GM12878 (cell line): ENCODE measurements at regions not wholly inside any gene's neighbourhood (a gene's known extent, or its start where the extent isn't known, plus 50 kb on each side); places are given as distances from the start of the nearest gene placed in this dataset.

Source experiments
- ATAC-seq: fragments of 200-7000 bp; cut with Tn5 transposase; 3 replicates; pipeline ENCODE4 v1.9.1; 2020; ENCODE audit warnings: mild to moderate bottlenecking, moderate library complexity
- BruUV-seq: library from RNA; stranded (reverse); fragments of 400-500 nt; replicated peaks from 2 replicates; lab custom pipeline; 2021; lab: Mats Ljungman, UMichigan
- CTCF ChIA-PET: fragments of 300-600 bp; sonication (Branson Sonifier 250); formaldehyde crosslinking; extraction: SDS; loops from one replicate; lab custom pipeline; 2021; ENCODE audit warnings: inconsistent platforms; lab: Yijun Ruan, JAX
- POLR2A ChIA-PET: fragments of 350-600 bp; formaldehyde crosslinking; extraction: SDS; loops from one replicate; lab custom pipeline; 2021; ENCODE audit warnings: inconsistent platforms; lab: Charles Lee
- RAD21 ChIA-PET: fragments of 300-600 bp; sonication (Branson Sonifier 250); formaldehyde crosslinking; loops from one replicate; lab custom pipeline; 2023; ENCODE audit warnings: antibody characterized with exemption; ENCODE audit not compliant: unreplicated experiment; lab: Charles Lee
- SMC1A ChIA-PET: fragments of 300-600 bp; sonication (Branson Sonifier 250); formaldehyde crosslinking; loops from one replicate; lab custom pipeline; 2023; ENCODE audit not compliant: unreplicated experiment, uncharacterized antibody; lab: Charles Lee
- DNase-seq: peaks from one replicate; pipeline ENCODE4 v3.0.0-alpha.2; 2011; ENCODE audit warnings: low read depth, low spot score
- FAIRE-seq: peaks from 3 replicates; lab custom pipeline; 2011; peaks lifted over from hg19 to GRCh38; lab: Jason Lieb, UNC
- H2AFZ ChIP-seq: 2 replicates; pipeline ENCODE4 v1.6.0; 2011; ENCODE audit warnings: low read depth, low read length, control low read depth; ENCODE audit not compliant: control insufficient read depth
- H3K27ac ChIP-seq: 2 replicates; pipeline ENCODE4 v1.5.1; 2011; ENCODE audit warnings: control low read depth; ENCODE audit not compliant: control insufficient read depth, insufficient read depth
- H3K27me3 ChIP-seq, 2 experiments: replicated peaks in 1 of 2; 2 replicates each; pipeline versions ENCODE4 v1.6.0 to v1.6.1; 2011; ENCODE audit warnings: low read length in 1 of 2; ENCODE audit not compliant: control insufficient read depth in 2 of 2, insufficient read depth in 2 of 2
- H3K36me3 ChIP-seq, 2 experiments: 2 replicates each; pipeline ENCODE4 v1.5.1; 2011; ENCODE audit warnings: low read length in 1 of 2; ENCODE audit not compliant: control insufficient read depth in 2 of 2, insufficient read depth in 2 of 2
- H3K4me1 ChIP-seq: 2 replicates; pipeline ENCODE4 v1.6.1; 2011; ENCODE audit warnings: mild to moderate bottlenecking, low read length, moderate library complexity, mixed read lengths; ENCODE audit not compliant: control insufficient read depth, insufficient read depth
- H3K4me2 ChIP-seq: 2 replicates; pipeline ENCODE4 v1.6.0; 2011; ENCODE audit warnings: control low read depth; ENCODE audit not compliant: control insufficient read depth, insufficient read depth
- H3K4me3 ChIP-seq: fragments of 200-600 bp; sonication (generic); 2 replicates; pipeline ENCODE4 v1.5.1; 2016
- H3K79me2 ChIP-seq: 2 replicates; pipeline ENCODE4 v1.6.0; 2011; ENCODE audit warnings: low read length; ENCODE audit not compliant: control insufficient read depth, insufficient read depth
- H3K9ac ChIP-seq: 2 replicates; pipeline ENCODE4 v1.8.0; 2011; ENCODE audit warnings: low read length, control low read depth, mixed read lengths; ENCODE audit not compliant: control insufficient read depth, insufficient read depth
- H3K9me3 ChIP-seq: replicated peaks from 3 replicates; pipeline ENCODE4 v1.5.1; 2011; ENCODE audit warnings: mild to moderate bottlenecking, low read length; ENCODE audit not compliant: control insufficient read depth, insufficient read depth
- H4K20me1 ChIP-seq: 2 replicates; pipeline ENCODE4 v1.6.0; 2011; ENCODE audit not compliant: control insufficient read depth, insufficient read depth
- FOXK2 ChIP-seq: fragments of 450-650 bp; IDR thresholded peaks from 2 replicates; pipeline ENCODE4 v1.6.1; 2017; ENCODE audit warnings: mild to moderate bottlenecking, moderate library complexity
- NFIC ChIP-seq: IDR thresholded peaks from 2 replicates; pipeline ENCODE4 v1.6.1; 2012; ENCODE audit warnings: low read depth, mild to moderate bottlenecking, inconsistent platforms, low read length, moderate library complexity
- NFYB ChIP-seq: IDR thresholded peaks from 2 replicates; pipeline ENCODE4 v1.6.1; 2011; ENCODE audit warnings: low read depth, mild to moderate bottlenecking, low read length, improper control_type of control experiment, moderate library complexity; ENCODE audit not compliant: insufficient read depth
- WGBS: methylation state at CpG from one replicate; pipeline ENCODE4 v1.1.6; 2016; ENCODE audit warnings: low lambda C conversion rate; ENCODE audit not compliant: insufficient replicate concordance, insufficient coverage; ENCODE audit errors: missing lambda C conversion rate; 5-methylcytosine and 5-hydroxymethylcytosine counted together
- in situ Hi-C: fragments of 300-500 bp; cut with MboI; formaldehyde crosslinking; loops from 9 replicates; pipeline ENCODE4 v1.14.3; 2018; ENCODE audit warnings: mixed read lengths
- intact Hi-C: fragments of 100-400 bp; cut with micrococcal nuclease; formaldehyde crosslinking; loops from one replicate; pipeline ENCODE4 v1.14.2; 2022; ENCODE audit not compliant: unreplicated experiment
- TF ChIP-seq, protein P1 (sequence below): fragments of 450-650 bp; formaldehyde crosslinking; IDR thresholded peaks from 2 replicates; pipeline ENCODE4 v1.4.0; 2020; ENCODE audit warnings: mild to moderate bottlenecking, moderate library complexity
- TF ChIP-seq, protein P2 (sequence below): fragments of 150-350 bp; IDR thresholded peaks from 2 replicates; pipeline ENCODE4 v1.6.1; 2016; ENCODE audit warnings: low read depth, low read length

DNA sequence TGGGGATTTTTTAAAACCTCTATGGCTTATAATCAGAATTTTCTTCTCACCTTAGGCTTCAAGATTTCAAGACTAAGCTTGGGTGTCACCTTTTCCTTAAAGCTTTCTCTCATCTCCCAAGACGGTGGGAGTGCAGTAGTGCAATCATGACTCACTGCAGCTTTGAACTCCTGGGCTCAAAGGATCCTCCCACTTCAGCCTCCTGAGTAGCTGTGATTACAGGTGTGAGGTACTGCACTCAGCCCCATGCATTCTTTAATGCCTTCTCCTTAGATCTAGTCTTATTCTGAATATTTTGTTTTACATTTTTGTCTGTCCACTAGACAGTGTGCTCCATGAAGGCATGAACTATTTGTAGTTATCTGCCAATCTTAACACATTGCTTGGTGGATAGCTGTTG is 55.7 kb upstream of the FAT3 start:
- WGBS = 0% methylated on average over 1 of the region's 1 CpG
- no peak overlapping the region for H2AFZ ChIP-seq
- RAD21 ChIA-PET = no interaction called here
- H3K9me3 ChIP-seq = no peaks in the 10 kb centered on the region
- no peak overlapping the region for H3K4me2 ChIP-seq
- no peaks in the 10 kb centered on the region for H4K20me1 ChIP-seq
- DNase-seq (no peak), FAIRE-seq (no peak), ATAC-seq (no peak)
- TF ChIP-seq, protein P1, sequence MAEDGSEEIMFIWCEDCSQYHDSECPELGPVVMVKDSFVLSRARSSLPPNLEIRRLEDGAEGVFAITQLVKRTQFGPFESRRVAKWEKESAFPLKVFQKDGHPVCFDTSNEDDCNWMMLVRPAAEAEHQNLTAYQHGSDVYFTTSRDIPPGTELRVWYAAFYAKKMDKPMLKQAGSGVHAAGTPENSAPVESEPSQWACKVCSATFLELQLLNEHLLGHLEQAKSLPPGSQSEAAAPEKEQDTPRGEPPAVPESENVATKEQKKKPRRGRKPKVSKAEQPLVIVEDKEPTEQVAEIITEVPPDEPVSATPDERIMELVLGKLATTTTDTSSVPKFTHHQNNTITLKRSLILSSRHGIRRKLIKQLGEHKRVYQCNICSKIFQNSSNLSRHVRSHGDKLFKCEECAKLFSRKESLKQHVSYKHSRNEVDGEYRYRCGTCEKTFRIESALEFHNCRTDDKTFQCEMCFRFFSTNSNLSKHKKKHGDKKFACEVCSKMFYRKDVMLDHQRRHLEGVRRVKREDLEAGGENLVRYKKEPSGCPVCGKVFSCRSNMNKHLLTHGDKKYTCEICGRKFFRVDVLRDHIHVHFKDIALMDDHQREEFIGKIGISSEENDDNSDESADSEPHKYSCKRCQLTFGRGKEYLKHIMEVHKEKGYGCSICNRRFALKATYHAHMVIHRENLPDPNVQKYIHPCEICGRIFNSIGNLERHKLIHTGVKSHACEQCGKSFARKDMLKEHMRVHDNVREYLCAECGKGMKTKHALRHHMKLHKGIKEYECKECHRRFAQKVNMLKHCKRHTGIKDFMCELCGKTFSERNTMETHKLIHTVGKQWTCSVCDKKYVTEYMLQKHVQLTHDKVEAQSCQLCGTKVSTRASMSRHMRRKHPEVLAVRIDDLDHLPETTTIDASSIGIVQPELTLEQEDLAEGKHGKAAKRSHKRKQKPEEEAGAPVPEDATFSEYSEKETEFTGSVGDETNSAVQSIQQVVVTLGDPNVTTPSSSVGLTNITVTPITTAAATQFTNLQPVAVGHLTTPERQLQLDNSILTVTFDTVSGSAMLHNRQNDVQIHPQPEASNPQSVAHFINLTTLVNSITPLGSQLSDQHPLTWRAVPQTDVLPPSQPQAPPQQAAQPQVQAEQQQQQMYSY = no peak
- no peak for TF ChIP-seq NFIC
- TF ChIP-seq, protein P2, sequence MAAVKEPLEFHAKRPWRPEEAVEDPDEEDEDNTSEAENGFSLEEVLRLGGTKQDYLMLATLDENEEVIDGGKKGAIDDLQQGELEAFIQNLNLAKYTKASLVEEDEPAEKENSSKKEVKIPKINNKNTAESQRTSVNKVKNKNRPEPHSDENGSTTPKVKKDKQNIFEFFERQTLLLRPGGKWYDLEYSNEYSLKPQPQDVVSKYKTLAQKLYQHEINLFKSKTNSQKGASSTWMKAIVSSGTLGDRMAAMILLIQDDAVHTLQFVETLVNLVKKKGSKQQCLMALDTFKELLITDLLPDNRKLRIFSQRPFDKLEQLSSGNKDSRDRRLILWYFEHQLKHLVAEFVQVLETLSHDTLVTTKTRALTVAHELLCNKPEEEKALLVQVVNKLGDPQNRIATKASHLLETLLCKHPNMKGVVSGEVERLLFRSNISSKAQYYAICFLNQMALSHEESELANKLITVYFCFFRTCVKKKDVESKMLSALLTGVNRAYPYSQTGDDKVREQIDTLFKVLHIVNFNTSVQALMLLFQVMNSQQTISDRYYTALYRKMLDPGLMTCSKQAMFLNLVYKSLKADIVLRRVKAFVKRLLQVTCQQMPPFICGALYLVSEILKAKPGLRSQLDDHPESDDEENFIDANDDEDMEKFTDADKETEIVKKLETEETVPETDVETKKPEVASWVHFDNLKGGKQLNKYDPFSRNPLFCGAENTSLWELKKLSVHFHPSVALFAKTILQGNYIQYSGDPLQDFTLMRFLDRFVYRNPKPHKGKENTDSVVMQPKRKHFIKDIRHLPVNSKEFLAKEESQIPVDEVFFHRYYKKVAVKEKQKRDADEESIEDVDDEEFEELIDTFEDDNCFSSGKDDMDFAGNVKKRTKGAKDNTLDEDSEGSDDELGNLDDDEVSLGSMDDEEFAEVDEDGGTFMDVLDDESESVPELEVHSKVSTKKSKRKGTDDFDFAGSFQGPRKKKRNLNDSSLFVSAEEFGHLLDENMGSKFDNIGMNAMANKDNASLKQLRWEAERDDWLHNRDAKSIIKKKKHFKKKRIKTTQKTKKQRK = no peak
- TF ChIP-seq FOXK2 = no peak
- no peak for TF ChIP-seq NFYB
- POLR2A ChIA-PET = no interaction called here
- intact Hi-C loops = no loop called here
- H3K27me3 ChIP-seq = no peaks in the 10 kb centered on the region
- no TSS peak for BruUV-seq
- no peaks in the 10 kb centered on the region for H3K79me2 ChIP-seq
- in situ Hi-C loops = no loop called here
- H3K27ac ChIP-seq = no peak overlapping the region
- H3K4me1 ChIP-seq = no peaks in the 10 kb centered on the region
- CTCF ChIA-PET = no interaction called here
- SMC1A ChIA-PET = no interaction called here
- H3K36me3 ChIP-seq = no peaks in the 10 kb centered on the region
- no peak overlapping the region for H3K9ac ChIP-seq
- no peak overlapping the region for H3K4me3 ChIP-seq
